ENCODE measurements at regions not wholly inside any gene's neighbourhood (a gene's known extent, or its start where the extent isn't known, plus 50 kb on each side); places are given as distances from the start of the nearest gene placed in this dataset.

DNA sequence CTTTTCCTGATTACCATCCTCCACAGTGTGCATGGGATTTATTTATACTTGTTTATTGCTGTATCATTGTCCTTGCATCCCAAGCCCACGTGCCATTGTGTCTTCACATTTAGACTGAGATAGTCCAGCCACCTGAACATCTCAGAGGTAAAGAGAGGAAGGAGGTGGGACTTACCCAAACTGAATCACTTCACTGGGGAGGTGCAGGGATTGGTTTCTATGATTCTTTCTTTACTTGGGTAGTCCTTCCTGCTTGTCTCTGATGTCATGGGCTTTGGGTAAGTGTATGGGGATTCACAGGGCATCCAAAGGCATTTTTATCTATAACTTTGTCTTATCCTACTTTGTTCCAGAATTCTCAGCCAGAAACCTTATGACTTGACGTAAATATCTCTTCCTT, 141.5 kb upstream of the UMPS start (continued):
- TF ChIP-seq, protein P1, sequence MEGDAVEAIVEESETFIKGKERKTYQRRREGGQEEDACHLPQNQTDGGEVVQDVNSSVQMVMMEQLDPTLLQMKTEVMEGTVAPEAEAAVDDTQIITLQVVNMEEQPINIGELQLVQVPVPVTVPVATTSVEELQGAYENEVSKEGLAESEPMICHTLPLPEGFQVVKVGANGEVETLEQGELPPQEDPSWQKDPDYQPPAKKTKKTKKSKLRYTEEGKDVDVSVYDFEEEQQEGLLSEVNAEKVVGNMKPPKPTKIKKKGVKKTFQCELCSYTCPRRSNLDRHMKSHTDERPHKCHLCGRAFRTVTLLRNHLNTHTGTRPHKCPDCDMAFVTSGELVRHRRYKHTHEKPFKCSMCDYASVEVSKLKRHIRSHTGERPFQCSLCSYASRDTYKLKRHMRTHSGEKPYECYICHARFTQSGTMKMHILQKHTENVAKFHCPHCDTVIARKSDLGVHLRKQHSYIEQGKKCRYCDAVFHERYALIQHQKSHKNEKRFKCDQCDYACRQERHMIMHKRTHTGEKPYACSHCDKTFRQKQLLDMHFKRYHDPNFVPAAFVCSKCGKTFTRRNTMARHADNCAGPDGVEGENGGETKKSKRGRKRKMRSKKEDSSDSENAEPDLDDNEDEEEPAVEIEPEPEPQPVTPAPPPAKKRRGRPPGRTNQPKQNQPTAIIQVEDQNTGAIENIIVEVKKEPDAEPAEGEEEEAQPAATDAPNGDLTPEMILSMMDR (IDR thresholded peaks at IDR 0.05; ENCODE audit: control extremely low read depth in 1 of 3, insufficient read depth in 1 of 3, low read depth in 1 of 3, low read length in 3 of 3) = no peak
- TF ChIP-seq GABPA (IDR thresholded peaks at IDR 0.05; ENCODE audit: borderline replicate concordance, insufficient read depth, low read length) (no peak), SAP30 (IDR thresholded peaks at IDR 0.05; ENCODE audit: insufficient read depth, insufficient replicate concordance, low read length) (no peak), EP300 (IDR thresholded peaks at IDR 0.05; ENCODE audit: borderline replicate concordance in 1 of 2, low read depth in 2 of 2, low read length in 2 of 2) (no peak)
